ENCODE measurements at regions not wholly inside any gene's neighbourhood (a gene's known extent, or its start where the extent isn't known, plus 50 kb on each side); places are given as distances from the start of the nearest gene placed in this dataset.

DNA sequence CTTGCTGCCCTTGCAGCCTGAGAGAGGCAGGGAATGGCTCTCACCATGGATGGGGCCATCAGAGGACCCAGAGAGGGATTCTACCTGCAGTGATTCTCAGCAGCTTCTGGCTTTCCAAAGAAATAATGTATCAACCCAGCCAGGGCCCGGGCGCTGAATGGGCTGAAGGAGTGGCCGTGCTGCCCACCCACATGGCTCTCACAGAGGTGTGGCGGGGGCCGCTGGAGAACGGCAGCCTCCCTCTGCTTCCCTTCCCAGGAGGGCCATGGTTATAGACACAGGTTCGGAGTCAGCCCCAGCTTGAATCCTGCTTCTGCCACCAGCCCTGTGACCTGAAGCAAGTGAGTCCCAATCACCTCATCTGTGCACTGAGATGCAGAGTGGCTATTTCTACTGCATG, 82.7 kb downstream of the THAP12 start:
- no peaks in the 10 kb centered on the region for H3K36me3 Mint-ChIP-seq
- peaks cover 2 to 6% of the 10 kb centered on the region in 2 donors for H3K4me1 Mint-ChIP-seq (ENCODE audit: low read depth in 2 of 2)
- H3K9me3 Mint-ChIP-seq, result no peaks in the 10 kb centered on the region
- H3K4me3 Mint-ChIP-seq, result no peak overlapping the region
- no peak for DNase-seq (ENCODE audit: low spot score)
- ATAC-seq, result no peak
- no peak overlapping the region for H3K27ac Mint-ChIP-seq
- peaks cover 2 to 9% of the 10 kb centered on the region in 2 donors for H3K27me3 Mint-ChIP-seq

GRCh38 chr11:76296731-76297542, 84.0 kb downstream of the THAP12 start:
- H3K4me3 Mint-ChIP-seq, result no peak overlapping the region
- no peak for ATAC-seq
- no peaks in the 10 kb centered on the region for H3K36me3 Mint-ChIP-seq
- peaks cover 2 to 4% of the 10 kb centered on the region in 2 donors for H3K27me3 Mint-ChIP-seq
- no peaks in the 10 kb centered on the region for H3K9me3 Mint-ChIP-seq
- H3K27ac Mint-ChIP-seq, result no peak overlapping the region
- no peak for DNase-seq (ENCODE audit: low spot score)
- H3K4me1 Mint-ChIP-seq (ENCODE audit: low read depth in 2 of 2), result peaks cover 6 to 13% of the 10 kb centered on the region in 2 donors

- DNase-seq (ENCODE audit: low spot score) (no peak), ATAC-seq (peak; percentile 88 to 93)
- H3K27ac Mint-ChIP-seq, result peak overlapping the region; percentile 26 to 54
- H3K4me3 Mint-ChIP-seq, result peak overlapping the region; percentile 82
- peaks cover 10 to 18% of the 10 kb centered on the region in 2 donors for H3K4me1 Mint-ChIP-seq (ENCODE audit: low read depth in 2 of 2)
- no peaks in the 10 kb centered on the region for H3K9me3 Mint-ChIP-seq
- peaks cover 0 to 2% of the 10 kb centered on the region in 2 donors for H3K27me3 Mint-ChIP-seq
- H3K36me3 Mint-ChIP-seq, result no peaks in the 10 kb centered on the region
Measured at GRCh38 chr11:76293189-76293631, 86.9 kb upstream of the WNT11 start.

DNA sequence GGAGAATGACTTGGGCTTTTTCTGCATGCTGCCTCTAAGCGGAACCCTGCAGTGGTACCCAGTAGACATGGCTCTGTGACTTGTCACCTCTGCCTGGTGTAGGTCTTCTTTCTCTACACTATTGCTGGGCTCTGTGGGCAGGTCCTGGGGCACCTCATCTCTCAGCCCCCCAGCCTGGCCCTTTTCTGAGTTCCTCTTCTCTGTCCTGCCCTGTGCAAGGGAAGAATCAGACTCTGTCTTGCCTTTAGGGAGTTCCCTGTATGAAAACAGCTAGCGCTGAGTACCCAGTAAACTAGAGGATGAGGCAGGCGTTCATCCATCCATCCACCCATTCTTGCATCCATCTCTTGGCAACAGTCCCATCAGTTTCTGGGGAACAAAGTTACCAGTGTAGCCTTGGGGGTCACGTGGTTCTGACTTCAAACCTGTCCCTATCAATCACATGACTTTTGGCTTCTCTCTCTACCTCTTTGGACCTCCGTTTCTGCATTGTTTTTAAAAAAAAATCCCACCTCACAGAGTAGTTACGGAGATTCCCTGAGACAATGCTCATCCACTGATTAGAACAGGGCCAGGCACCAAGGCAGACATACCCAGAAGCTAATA, 86.4 kb upstream of the WNT11 start:
- DNase-seq (ENCODE audit: low spot score), result no peak
- Mint-ChIP-seq H3K4me3 (peak overlapping the region; percentile 82), H3K27ac (peak overlapping the region; percentile 26 to 54), H3K4me1 (ENCODE audit: low read depth in 2 of 2) (peaks cover 13 to 23% of the 10 kb centered on the region in 2 donors), H3K27me3 (peaks cover 0 to 2% of the 10 kb centered on the region in 2 donors), H3K9me3 (no peaks in the 10 kb centered on the region), H3K36me3 (no peaks in the 10 kb centered on the region)
- ATAC-seq, result no peak

GRCh38 chr11:76291576-76292526, 85.5 kb upstream of the WNT11 start:
- peaks cover 0 to 2% of the 10 kb centered on the region in 2 donors for H3K27me3 Mint-ChIP-seq
- ATAC-seq (no peak), DNase-seq (ENCODE audit: low spot score) (no peak)
- H3K27ac Mint-ChIP-seq, result no peak overlapping the region
- H3K9me3 Mint-ChIP-seq, result no peaks in the 10 kb centered on the region
- peaks cover 18 to 26% of the 10 kb centered on the region in 2 donors for H3K4me1 Mint-ChIP-seq (ENCODE audit: low read depth in 2 of 2)
- H3K36me3 Mint-ChIP-seq, result no peaks in the 10 kb centered on the region
- H3K4me3 Mint-ChIP-seq, result no peak overlapping the region

DNA sequence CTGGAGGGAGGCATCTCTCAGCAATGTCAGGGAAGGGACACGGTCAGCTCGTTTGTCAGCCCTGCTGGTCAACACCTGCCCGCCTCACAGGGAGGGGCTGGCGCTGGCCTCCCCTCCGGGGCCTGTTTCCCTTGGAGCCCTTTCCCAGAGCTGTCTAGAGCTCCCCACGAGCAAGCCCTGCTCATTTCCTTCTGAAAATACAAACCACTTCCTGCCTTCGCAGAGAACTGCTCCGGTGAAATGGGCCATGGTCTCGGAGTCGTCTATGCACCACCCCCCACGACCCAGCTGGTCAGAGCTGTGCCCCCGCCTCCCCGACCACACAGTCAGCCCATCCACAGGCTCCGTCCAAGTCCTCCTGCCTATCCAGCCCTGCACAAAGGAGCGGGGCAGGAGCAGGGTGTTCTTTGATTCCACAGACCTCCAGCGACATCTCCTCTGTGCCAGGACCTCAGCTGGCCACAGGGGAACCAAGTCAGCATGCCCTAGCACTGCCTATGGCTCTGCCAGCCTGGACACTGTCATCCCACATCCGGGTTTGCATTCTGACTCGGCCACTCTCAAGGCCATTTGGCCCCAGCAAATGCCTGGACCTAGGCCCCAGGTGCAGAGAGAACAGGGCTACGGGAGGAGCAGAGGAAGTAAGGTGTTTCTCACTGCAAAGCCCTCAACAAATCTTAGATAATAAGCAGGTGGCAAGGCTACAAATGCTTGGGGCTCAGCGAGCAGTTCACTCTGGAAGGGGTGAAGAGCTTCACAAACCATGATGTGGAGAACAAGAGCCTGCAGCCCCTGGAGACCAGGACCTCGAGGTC, 82.1 kb upstream of the WNT11 start:
- peaks cover 18 to 21% of the 10 kb centered on the region in 2 donors for H3K4me1 Mint-ChIP-seq (ENCODE audit: low read depth in 2 of 2)
- peak overlapping the region in 1 of 2 donors; percentile 41 for H3K27ac Mint-ChIP-seq
- DNase-seq (ENCODE audit: low spot score), result no peak
- peak; percentile 21 to 49 for ATAC-seq
- peak overlapping the region; percentile 8 for H3K4me3 Mint-ChIP-seq
- peaks cover 0 to 6% of the 10 kb centered on the region in 2 donors for H3K27me3 Mint-ChIP-seq
- no peaks in the 10 kb centered on the region for H3K9me3 Mint-ChIP-seq
- no peaks in the 10 kb centered on the region for H3K36me3 Mint-ChIP-seq

DNA sequence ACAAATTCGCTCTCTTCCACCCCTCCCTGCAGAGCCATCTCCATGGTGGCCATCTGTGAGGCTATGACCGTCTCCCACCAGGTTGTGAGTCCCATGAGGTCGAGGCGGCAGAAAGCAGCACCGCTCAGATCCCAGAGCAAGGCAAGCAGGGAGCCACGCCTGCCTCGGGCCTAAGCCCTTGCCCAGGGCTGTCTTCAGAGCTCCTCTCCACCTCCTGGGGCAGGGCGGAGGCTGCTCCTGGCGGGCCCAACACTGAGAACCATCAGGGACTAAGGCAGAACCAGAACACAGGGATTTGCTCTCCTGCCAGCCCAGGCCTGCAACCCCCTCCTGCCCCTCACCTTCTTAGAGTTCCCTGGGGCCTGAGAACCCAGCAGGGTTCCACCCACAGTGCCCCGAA, 80.9 kb upstream of the WNT11 start:
- Mint-ChIP-seq H3K4me3 (no peak overlapping the region), H3K27me3 (peaks cover 0 to 4% of the 10 kb centered on the region in 2 donors), H3K27ac (no peak overlapping the region), H3K36me3 (no peaks in the 10 kb centered on the region), H3K9me3 (no peaks in the 10 kb centered on the region), H3K4me1 (ENCODE audit: low read depth in 2 of 2) (peaks cover 13 to 19% of the 10 kb centered on the region in 2 donors)
- DNase-seq (ENCODE audit: low spot score), result no peak
- ATAC-seq, result no peak

- H3K27ac Mint-ChIP-seq, result no peak overlapping the region
Measured at GRCh38 chr11:76285397-76286104, 79.2 kb upstream of the WNT11 start.

GRCh38 chr11:76284161-76284560, 77.9 kb upstream of the WNT11 start:
- Mint-ChIP-seq H3K4me3 (no peak overlapping the region), H3K4me1 (ENCODE audit: low read depth in 2 of 2) (peaks cover 13 to 21% of the 10 kb centered on the region in 2 donors), H3K27me3 (peaks cover 0 to 4% of the 10 kb centered on the region in 2 donors), H3K27ac (no peak overlapping the region), H3K36me3 (no peaks in the 10 kb centered on the region), H3K9me3 (no peaks in the 10 kb centered on the region)
- DNase-seq (ENCODE audit: low spot score) (no peak), ATAC-seq (no peak)

More at GRCh38 chr11:76285397-76286104, 79.2 kb upstream of the WNT11 start:
- H3K4me3 Mint-ChIP-seq, result no peak overlapping the region
- DNase-seq (ENCODE audit: low spot score) (no peak), ATAC-seq (no peak)
- no peaks in the 10 kb centered on the region for H3K9me3 Mint-ChIP-seq
- H3K27me3 Mint-ChIP-seq, result peaks cover 0 to 4% of the 10 kb centered on the region in 2 donors
- peaks cover 13 to 21% of the 10 kb centered on the region in 2 donors for H3K4me1 Mint-ChIP-seq (ENCODE audit: low read depth in 2 of 2)
- H3K36me3 Mint-ChIP-seq, result no peaks in the 10 kb centered on the region

GRCh38 chr11:76282811-76283595, 76.7 kb upstream of the WNT11 start:
- Mint-ChIP-seq H3K36me3 (no peaks in the 10 kb centered on the region), H3K27ac (no peak overlapping the region), H3K9me3 (no peaks in the 10 kb centered on the region), H3K27me3 (peaks cover 0 to 4% of the 10 kb centered on the region in 2 donors), H3K4me1 (ENCODE audit: low read depth in 2 of 2) (peaks cover 6 to 17% of the 10 kb centered on the region in 2 donors), H3K4me3 (no peak overlapping the region)
- no peak for DNase-seq (ENCODE audit: low spot score)
- ATAC-seq, result no peak

- H3K27me3 Mint-ChIP-seq, result peaks cover 0 to 4% of the 10 kb centered on the region in 2 donors
- DNase-seq (ENCODE audit: low spot score) (no peak), ATAC-seq (no peak)
- no peak overlapping the region for H3K27ac Mint-ChIP-seq
- H3K4me1 Mint-ChIP-seq (ENCODE audit: low read depth in 2 of 2), result peaks cover 0 to 10% of the 10 kb centered on the region in 2 donors
- no peak overlapping the region for H3K4me3 Mint-ChIP-seq
- H3K36me3 Mint-ChIP-seq, result no peaks in the 10 kb centered on the region
- no peaks in the 10 kb centered on the region for H3K9me3 Mint-ChIP-seq
Measured at GRCh38 chr11:76282172-76282571, 75.9 kb upstream of the WNT11 start.

GRCh38 chr11:76281558-76281906, 75.2 kb upstream of the WNT11 start:
- Mint-ChIP-seq H3K4me1 (ENCODE audit: low read depth in 2 of 2) (peaks cover 0 to 9% of the 10 kb centered on the region in 2 donors), H3K9me3 (no peaks in the 10 kb centered on the region), H3K36me3 (no peaks in the 10 kb centered on the region), H3K27ac (no peak overlapping the region), H3K4me3 (no peak overlapping the region), H3K27me3 (peaks cover 0 to 4% of the 10 kb centered on the region in 2 donors)
- no peak for DNase-seq (ENCODE audit: low spot score)
- no peak for ATAC-seq

All from natural killer cell treated with Interleukin-12 subunit alpha and Interleukin-12 subunit beta and Interleukin-15 and Interleukin-18, amount 100 ng/mL, for 72 hours (primary cell).